ENCODE measurements at regions not wholly inside any gene's neighbourhood (a gene's known extent, or its start where the extent isn't known, plus 50 kb on each side); places are given as distances from the start of the nearest gene placed in this dataset.

- TF ChIP-seq CEBPB (IDR thresholded peaks at IDR 0.05; ENCODE audit: low read depth, low read length) = no peak
- TF ChIP-seq USF2 (IDR thresholded peaks at IDR 0.05; ENCODE audit: low read depth, low read length) = no peak
- in situ Hi-C loops (cut with MboI; ENCODE audit: low sequenced_read_pairs) (no loop called here), dilution Hi-C loops (cut with HindIII; ENCODE audit: low sequenced_read_pairs, unreplicated experiment) (no loop called here), intact Hi-C loops (cut with micrococcal nuclease) (no loop called here)
- DNase-seq (no peak), ATAC-seq (ENCODE audit: low read depth) (no peak)
- Histone ChIP-seq H2BK5ac (ENCODE audit: low read depth, low read length, poor library complexity, severe bottlenecking) (no peak overlapping the region), H3K36me3 (ENCODE audit: control insufficient read depth, insufficient read depth, low read length) (no peaks in the 10 kb centered on the region), H3K4me3 (ENCODE audit: insufficient read depth, low read depth, low read length) (no peak overlapping the region), H3K14ac (replicated peaks; ENCODE audit: low read depth, low read length) (no peak overlapping the region), H2BK20ac (ENCODE audit: low read depth, low read length) (no peak overlapping the region), H2BK120ac (ENCODE audit: low read depth, low read length) (no peak overlapping the region), H2AK9ac (replicated peaks; ENCODE audit: low read depth, low read length, poor library complexity) (no peak overlapping the region), H3K4me1 (ENCODE audit: control insufficient read depth, insufficient read depth, low read length) (no peaks in the 10 kb centered on the region; the same call in 1 of the 2 replicates), H3K27me3 (ENCODE audit: control insufficient read depth, insufficient read depth, low read length) (no peaks in the 10 kb centered on the region), H3K27ac (ENCODE audit: insufficient read depth, low read length) (no peak overlapping the region), H2AK5ac (ENCODE audit: low read depth, low read length) (no peak overlapping the region), H3K9me3 (ENCODE audit: control insufficient read depth, insufficient read depth, low read length) (no peaks in the 10 kb centered on the region; the same call in 1 of the 2 replicates), H3K9me1 (ENCODE audit: insufficient read depth, low read length) (no peaks in the 10 kb centered on the region), H2BK15ac (ENCODE audit: low read depth, low read length) (no peak overlapping the region), H3K4ac (ENCODE audit: low read depth, low read length) (no peak overlapping the region), H3K9ac (ENCODE audit: low read depth, low read length) (no peak overlapping the region), H4K20me1 (ENCODE audit: insufficient read depth, low read length) (no peaks in the 10 kb centered on the region), H3K79me1 (ENCODE audit: low read depth in 1 of 2, low read length in 2 of 2) (no peaks in the 10 kb centered on the region), H3K23ac (ENCODE audit: low read depth, low read length) (no peak overlapping the region), H4K5ac (ENCODE audit: low read depth, low read length) (no peak overlapping the region), H2AFZ (replicated peaks; ENCODE audit: low read length, poor library complexity) (no peak overlapping the region), H3K18ac (ENCODE audit: low read depth, low read length) (no peak overlapping the region), H3K4me2 (ENCODE audit: low read depth, low read length) (no peak overlapping the region), H4K91ac (ENCODE audit: insufficient read depth, low read depth, low read length) (no peak overlapping the region), H3K56ac (ENCODE audit: extremely low read depth, insufficient read depth, low read length) (no peak overlapping the region), H4K8ac (ENCODE audit: low read depth in 2 of 2, low read length in 2 of 2) (no peak overlapping the region)
- 0% methylated on average over 1 of the region's 2 CpGs; no CpG with 5 or more reads in 1 of the 2 experiments for WGBS, 2 experiments (ENCODE audit: extremely low coverage in 2 of 2, insufficient read length in 1 of 2)
- ChIA-PET CTCF (no interaction called here), POLR2A (ENCODE audit: unreplicated experiment) (no interaction called here)
- BruUV-seq (replicated peaks) = no TSS peak
Measured at GRCh38 chr16:55120408-55120807, 189.7 kb downstream of the IRX5 start.

Measured in IMR-90 (cell line).